Esophagus squamous epithelium (tissue), 4 donors: ENCODE measurements at regions not wholly inside any gene's neighbourhood (a gene's known extent, or its start where the extent isn't known, plus 50 kb on each side); places are given as distances from the start of the nearest gene placed in this dataset.

Source experiments
- CTCF ChIP-seq, 6 experiments: fragments of 450-650 bp in 4 of 6; fragments of 200-600 bp in 2 of 6; sonication (generic) in 2 of 6; IDR thresholded peaks; one replicate each; pipeline ENCODE4 v1.5.1; 2016 to 2019; ENCODE audit warnings: antibody characterized with exemption in 6 of 6, mild to moderate bottlenecking in 4 of 6, moderate library complexity in 4 of 6
- POLR2A ChIP-seq, 4 donors: fragments of 450-650 bp; IDR thresholded peaks; one replicate each; pipeline ENCODE4 v1.6.1; 2017; ENCODE audit warnings: antibody characterized with exemption in 4 of 4, mild to moderate bottlenecking in 4 of 4, moderate library complexity in 3 of 4

- no peak for TF ChIP-seq CTCF (IDR thresholded peaks at IDR 0.05)
- no peak for TF ChIP-seq POLR2A (IDR thresholded peaks at IDR 0.05)
Observed at GRCh38 chr6:163739408-163739725, 324.8 kb downstream of the QKI start.
